ENCODE measurements at regions not wholly inside any gene's neighbourhood (a gene's known extent, or its start where the extent isn't known, plus 50 kb on each side); places are given as distances from the start of the nearest gene placed in this dataset.

GRCh38 chr4:104879854-104880253, 266.8 kb upstream of the TET2 start:
- Histone ChIP-seq H3K9me3 (ENCODE audit: control insufficient read depth, low read depth, low read length) (no peaks in the 10 kb centered on the region), H3K27ac (ENCODE audit: low read length) (no peak overlapping the region), H3K36me3 (ENCODE audit: control insufficient read depth, insufficient read depth, low read length) (no peaks in the 10 kb centered on the region), H3K4me1 (ENCODE audit: control insufficient read depth, insufficient read depth, low read length) (no peaks in the 10 kb centered on the region), H3K4me3 (ENCODE audit: low read length) (no peak overlapping the region), H3K27me3 (ENCODE audit: control insufficient read depth, insufficient read depth, low read length) (no peaks in the 10 kb centered on the region)
- DNase-seq: no peak
- WGBS (ENCODE audit: insufficient coverage, low lambda C conversion rate): 100% methylated on average over 2 of the region's 2 CpGs

GRCh38 chr4:104881136-104881886, 265.4 kb upstream of the TET2 start:
- DNase-seq: no peak
- Histone ChIP-seq H3K27ac (ENCODE audit: low read length) (no peak overlapping the region), H3K36me3 (ENCODE audit: control insufficient read depth, insufficient read depth, low read length) (no peaks in the 10 kb centered on the region), H3K9me3 (ENCODE audit: control insufficient read depth, low read depth, low read length) (no peaks in the 10 kb centered on the region), H3K4me3 (ENCODE audit: low read length) (no peak overlapping the region), H3K27me3 (ENCODE audit: control insufficient read depth, insufficient read depth, low read length) (no peaks in the 10 kb centered on the region), H3K4me1 (ENCODE audit: control insufficient read depth, insufficient read depth, low read length) (no peaks in the 10 kb centered on the region)
- no CpG with 5 or more reads among the region's 1 CpG for WGBS (ENCODE audit: insufficient coverage, low lambda C conversion rate)

- H3K27me3 ChIP-seq (ENCODE audit: control insufficient read depth, insufficient read depth, low read length): no peaks in the 10 kb centered on the region
- DNase-seq: no peak
- 60% methylated on average over 2 of the region's 2 CpGs for WGBS (ENCODE audit: insufficient coverage, low lambda C conversion rate)
- H3K4me3 ChIP-seq (ENCODE audit: low read length): no peak overlapping the region
- no peaks in the 10 kb centered on the region for H3K36me3 ChIP-seq (ENCODE audit: control insufficient read depth, insufficient read depth, low read length)
- no peak overlapping the region for H3K27ac ChIP-seq (ENCODE audit: low read length)
- no peaks in the 10 kb centered on the region for H3K4me1 ChIP-seq (ENCODE audit: control insufficient read depth, insufficient read depth, low read length)
- no peaks in the 10 kb centered on the region for H3K9me3 ChIP-seq (ENCODE audit: control insufficient read depth, low read depth, low read length)
Measured at GRCh38 chr4:104890598-104891275, 255.9 kb upstream of the TET2 start.

GRCh38 chr4:104896660-104897645, 249.7 kb upstream of the TET2 start:
- Histone ChIP-seq H3K27ac (ENCODE audit: low read length) (no peak overlapping the region), H3K9me3 (ENCODE audit: control insufficient read depth, low read depth, low read length) (no peaks in the 10 kb centered on the region), H3K27me3 (ENCODE audit: control insufficient read depth, insufficient read depth, low read length) (no peaks in the 10 kb centered on the region), H3K4me3 (ENCODE audit: low read length) (no peak overlapping the region), H3K36me3 (ENCODE audit: control insufficient read depth, insufficient read depth, low read length) (no peaks in the 10 kb centered on the region), H3K4me1 (ENCODE audit: control insufficient read depth, insufficient read depth, low read length) (no peaks in the 10 kb centered on the region)
- no peak for DNase-seq
- no CpG with 5 or more reads among the region's 2 CpGs for WGBS (ENCODE audit: insufficient coverage, low lambda C conversion rate)

- no peaks in the 10 kb centered on the region for H3K27me3 ChIP-seq (ENCODE audit: control insufficient read depth, insufficient read depth, low read length)
- H3K4me1 ChIP-seq (ENCODE audit: control insufficient read depth, insufficient read depth, low read length): no peaks in the 10 kb centered on the region
- WGBS (ENCODE audit: insufficient coverage, low lambda C conversion rate): no CpG with 5 or more reads among the region's 4 CpGs
- no peaks in the 10 kb centered on the region for H3K36me3 ChIP-seq (ENCODE audit: control insufficient read depth, insufficient read depth, low read length)
- no peak for DNase-seq
- H3K27ac ChIP-seq (ENCODE audit: low read length): no peak overlapping the region
- no peak overlapping the region for H3K4me3 ChIP-seq (ENCODE audit: low read length)
- no peaks in the 10 kb centered on the region for H3K9me3 ChIP-seq (ENCODE audit: control insufficient read depth, low read depth, low read length)
Measured at GRCh38 chr4:104899863-104900262, 246.8 kb upstream of the TET2 start.

- WGBS (ENCODE audit: insufficient coverage, low lambda C conversion rate): no CpG with 5 or more reads among the region's 3 CpGs
- no peaks in the 10 kb centered on the region for H3K9me3 ChIP-seq (ENCODE audit: control insufficient read depth, low read depth, low read length)
- H3K27me3 ChIP-seq (ENCODE audit: control insufficient read depth, insufficient read depth, low read length): no peaks in the 10 kb centered on the region
- H3K4me3 ChIP-seq (ENCODE audit: low read length): no peak overlapping the region
- H3K27ac ChIP-seq (ENCODE audit: low read length): no peak overlapping the region
- no peak for DNase-seq
- no peaks in the 10 kb centered on the region for H3K4me1 ChIP-seq (ENCODE audit: control insufficient read depth, insufficient read depth, low read length)
- no peaks in the 10 kb centered on the region for H3K36me3 ChIP-seq (ENCODE audit: control insufficient read depth, insufficient read depth, low read length)
Measured at GRCh38 chr4:104901438-104901837, 245.2 kb upstream of the TET2 start.

GRCh38 chr4:104901961-104902605, 244.6 kb upstream of the TET2 start:
- Histone ChIP-seq H3K4me1 (ENCODE audit: control insufficient read depth, insufficient read depth, low read length) (no peaks in the 10 kb centered on the region), H3K27ac (ENCODE audit: low read length) (no peak overlapping the region), H3K4me3 (ENCODE audit: low read length) (no peak overlapping the region), H3K27me3 (ENCODE audit: control insufficient read depth, insufficient read depth, low read length) (no peaks in the 10 kb centered on the region), H3K9me3 (ENCODE audit: control insufficient read depth, low read depth, low read length) (no peaks in the 10 kb centered on the region), H3K36me3 (ENCODE audit: control insufficient read depth, insufficient read depth, low read length) (no peaks in the 10 kb centered on the region)
- no peak for DNase-seq
- WGBS (ENCODE audit: insufficient coverage, low lambda C conversion rate): 50% methylated on average over 1 of the region's 4 CpGs

- DNase-seq: no peak
- Histone ChIP-seq H3K27me3 (ENCODE audit: control insufficient read depth, insufficient read depth, low read length) (no peaks in the 10 kb centered on the region), H3K9me3 (ENCODE audit: control insufficient read depth, low read depth, low read length) (no peaks in the 10 kb centered on the region), H3K36me3 (ENCODE audit: control insufficient read depth, insufficient read depth, low read length) (no peaks in the 10 kb centered on the region), H3K4me1 (ENCODE audit: control insufficient read depth, insufficient read depth, low read length) (no peaks in the 10 kb centered on the region), H3K27ac (ENCODE audit: low read length) (no peak overlapping the region), H3K4me3 (ENCODE audit: low read length) (no peak overlapping the region)
- 100% methylated on average over 2 of the region's 2 CpGs for WGBS (ENCODE audit: insufficient coverage, low lambda C conversion rate)
Measured at GRCh38 chr4:104905065-104905464, 241.6 kb upstream of the TET2 start.

- H3K9me3 ChIP-seq (ENCODE audit: control insufficient read depth, low read depth, low read length): no peaks in the 10 kb centered on the region
- H3K27me3 ChIP-seq (ENCODE audit: control insufficient read depth, insufficient read depth, low read length): no peaks in the 10 kb centered on the region
- H3K36me3 ChIP-seq (ENCODE audit: control insufficient read depth, insufficient read depth, low read length): no peaks in the 10 kb centered on the region
- no peaks in the 10 kb centered on the region for H3K4me1 ChIP-seq (ENCODE audit: control insufficient read depth, insufficient read depth, low read length)
- H3K27ac ChIP-seq (ENCODE audit: low read length): no peak overlapping the region
- no peak overlapping the region for H3K4me3 ChIP-seq (ENCODE audit: low read length)
- no peak for DNase-seq
- WGBS (ENCODE audit: insufficient coverage, low lambda C conversion rate): no CpG with 5 or more reads among the region's 1 CpG
Measured at GRCh38 chr4:104905546-104905945, 241.1 kb upstream of the TET2 start.

GRCh38 chr4:104906276-104906675, 240.4 kb upstream of the TET2 start:
- Histone ChIP-seq H3K27ac (ENCODE audit: low read length) (no peak overlapping the region), H3K27me3 (ENCODE audit: control insufficient read depth, insufficient read depth, low read length) (no peaks in the 10 kb centered on the region), H3K4me3 (ENCODE audit: low read length) (no peak overlapping the region), H3K4me1 (ENCODE audit: control insufficient read depth, insufficient read depth, low read length) (no peaks in the 10 kb centered on the region), H3K36me3 (ENCODE audit: control insufficient read depth, insufficient read depth, low read length) (no peaks in the 10 kb centered on the region), H3K9me3 (ENCODE audit: control insufficient read depth, low read depth, low read length) (no peaks in the 10 kb centered on the region)
- no peak for DNase-seq
- 67% methylated on average over 1 of the region's 2 CpGs for WGBS (ENCODE audit: insufficient coverage, low lambda C conversion rate)

All from large intestine (tissue), 3 donors.